Calu3 (cell line): ENCODE measurements at regions not wholly inside any gene's neighbourhood (a gene's known extent, or its start where the extent isn't known, plus 50 kb on each side); places are given as distances from the start of the nearest gene placed in this dataset.
A peak's percentile ranks its signal among the peaks of the same experiment; 100 is the strongest.

Source experiments
- BruUV-seq: library from RNA; stranded (reverse); fragments of 400-500 nt; replicated peaks from 2 replicates; lab custom pipeline; 2021; lab: Mats Ljungman, UMichigan
- CTCF ChIA-PET: fragments of 300-600 bp; sonication (Branson Sonifier 250); formaldehyde crosslinking; loops from one replicate; lab custom pipeline; 2022; ENCODE audit warnings: antibody characterized with exemption; lab: Charles Lee
- DNase-seq: peaks from one replicate; pipeline ENCODE4 v3.0.0; 2022
- H3K27ac Mint-ChIP-seq: one replicate; pipeline ENCODE4 v1.8.0; 2022; ENCODE audit warnings: mixed read lengths; ENCODE audit not compliant: unreplicated experiment
- H3K27me3 Mint-ChIP-seq: one replicate; pipeline ENCODE4 v1.8.0; 2022; ENCODE audit warnings: mixed read lengths; ENCODE audit not compliant: unreplicated experiment
- H3K36me3 Mint-ChIP-seq: one replicate; pipeline ENCODE4 v1.8.0; 2022; ENCODE audit warnings: mild to moderate bottlenecking, moderate library complexity, mixed read lengths; ENCODE audit not compliant: insufficient read depth, unreplicated experiment
- H3K4me1 Mint-ChIP-seq: one replicate; pipeline ENCODE4 v1.8.0; 2022; ENCODE audit warnings: mild to moderate bottlenecking, low read depth, mixed read lengths; ENCODE audit not compliant: unreplicated experiment
- H3K4me3 Mint-ChIP-seq: one replicate; pipeline ENCODE4 v1.8.0; 2022; ENCODE audit warnings: mild to moderate bottlenecking, low read depth, moderate library complexity, mixed read lengths; ENCODE audit not compliant: unreplicated experiment
- H3K9me3 Mint-ChIP-seq: one replicate; pipeline ENCODE4 v1.8.0; 2022; ENCODE audit warnings: low read depth, mixed read lengths; ENCODE audit not compliant: unreplicated experiment
- intact Hi-C: fragments of 100-400 bp; cut with micrococcal nuclease; formaldehyde crosslinking; loops from one replicate; pipeline ENCODE4 v1.10.0; 2022; ENCODE audit not compliant: unreplicated experiment
- TF ChIP-seq, protein P1 (sequence below): fragments of 200-600 bp; IDR thresholded peaks from one replicate; pipeline ENCODE4 v1.8.0; 2022; ENCODE audit warnings: antibody characterized with exemption; ENCODE audit not compliant: unreplicated experiment

DNA sequence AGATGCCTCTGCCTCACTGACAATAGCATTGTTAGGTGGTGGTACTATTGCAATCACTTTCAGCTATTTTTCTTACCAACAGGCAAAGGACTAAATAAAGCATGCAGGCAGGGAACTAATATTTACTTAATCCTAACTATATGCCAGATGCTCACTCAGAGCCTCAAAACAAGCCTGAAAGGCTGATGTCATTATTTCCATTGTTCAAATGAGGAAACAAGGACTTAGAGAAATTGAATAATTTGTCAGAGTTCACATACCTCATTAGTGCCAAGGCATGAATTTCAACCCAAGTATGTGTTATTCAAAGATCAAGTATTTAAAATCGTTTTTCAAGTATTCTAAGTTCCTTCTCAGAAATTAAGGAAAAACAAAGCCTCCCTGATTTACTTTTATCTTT, 374.9 kb upstream of the TECRL start:
- Mint-ChIP-seq H3K36me3 (no peaks in the 10 kb centered on the region), H3K4me3 (no peak overlapping the region), H3K4me1 (no peaks in the 10 kb centered on the region), H3K27ac (no peak overlapping the region), H3K27me3 (no peaks in the 10 kb centered on the region), H3K9me3 (no peaks in the 10 kb centered on the region)
- intact Hi-C loops, result loop anchor here (5.0 to 10.0 kb wide), 3 partner anchors 128 to 221 kb away; no protein-coding TSS in a partner anchor
- CTCF ChIA-PET, result no interaction called here
- TF ChIP-seq, protein P1, sequence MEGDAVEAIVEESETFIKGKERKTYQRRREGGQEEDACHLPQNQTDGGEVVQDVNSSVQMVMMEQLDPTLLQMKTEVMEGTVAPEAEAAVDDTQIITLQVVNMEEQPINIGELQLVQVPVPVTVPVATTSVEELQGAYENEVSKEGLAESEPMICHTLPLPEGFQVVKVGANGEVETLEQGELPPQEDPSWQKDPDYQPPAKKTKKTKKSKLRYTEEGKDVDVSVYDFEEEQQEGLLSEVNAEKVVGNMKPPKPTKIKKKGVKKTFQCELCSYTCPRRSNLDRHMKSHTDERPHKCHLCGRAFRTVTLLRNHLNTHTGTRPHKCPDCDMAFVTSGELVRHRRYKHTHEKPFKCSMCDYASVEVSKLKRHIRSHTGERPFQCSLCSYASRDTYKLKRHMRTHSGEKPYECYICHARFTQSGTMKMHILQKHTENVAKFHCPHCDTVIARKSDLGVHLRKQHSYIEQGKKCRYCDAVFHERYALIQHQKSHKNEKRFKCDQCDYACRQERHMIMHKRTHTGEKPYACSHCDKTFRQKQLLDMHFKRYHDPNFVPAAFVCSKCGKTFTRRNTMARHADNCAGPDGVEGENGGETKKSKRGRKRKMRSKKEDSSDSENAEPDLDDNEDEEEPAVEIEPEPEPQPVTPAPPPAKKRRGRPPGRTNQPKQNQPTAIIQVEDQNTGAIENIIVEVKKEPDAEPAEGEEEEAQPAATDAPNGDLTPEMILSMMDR, result no peak
- no TSS peak for BruUV-seq
- DNase-seq, result no peak

DNA sequence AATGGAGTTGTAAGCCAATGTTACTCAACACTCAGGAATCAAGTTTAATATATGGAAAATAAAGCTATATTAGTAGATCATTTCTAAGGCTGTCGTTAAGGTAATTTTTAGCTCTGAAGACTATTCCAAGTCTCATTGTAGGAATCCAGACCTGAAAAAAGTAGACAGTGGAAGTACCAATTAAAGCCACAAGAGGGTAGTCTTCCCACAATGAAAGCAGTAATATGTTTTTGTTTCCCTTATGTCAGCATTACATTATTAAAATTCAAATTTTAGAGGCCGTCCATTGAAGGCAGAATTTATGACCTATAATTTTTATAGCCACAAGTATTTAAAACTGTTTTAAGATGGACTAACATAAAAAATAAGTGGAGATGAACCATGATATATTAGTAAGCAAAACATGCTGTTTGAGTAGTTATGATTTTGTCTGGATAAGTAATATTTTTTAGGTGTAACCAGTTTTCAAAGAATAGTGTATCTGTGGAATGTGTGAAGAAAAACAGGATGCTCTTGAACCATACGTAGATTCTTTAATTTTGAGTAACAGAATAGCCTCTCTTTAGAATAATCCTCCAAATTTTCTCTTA, 372.6 kb upstream of the TECRL start:
- Mint-ChIP-seq H3K27ac (no peak overlapping the region), H3K4me1 (no peaks in the 10 kb centered on the region), H3K4me3 (no peak overlapping the region), H3K27me3 (no peaks in the 10 kb centered on the region), H3K36me3 (no peaks in the 10 kb centered on the region), H3K9me3 (no peaks in the 10 kb centered on the region)
- CTCF ChIA-PET, result no interaction called here
- TF ChIP-seq, protein P1, result peak; percentile 35
- no TSS peak for BruUV-seq
- intact Hi-C loops, result loop anchor here (5.0 to 10.0 kb wide), 3 partner anchors 130 to 223 kb away; no protein-coding TSS in a partner anchor
- peak; percentile 9 for DNase-seq

DNA sequence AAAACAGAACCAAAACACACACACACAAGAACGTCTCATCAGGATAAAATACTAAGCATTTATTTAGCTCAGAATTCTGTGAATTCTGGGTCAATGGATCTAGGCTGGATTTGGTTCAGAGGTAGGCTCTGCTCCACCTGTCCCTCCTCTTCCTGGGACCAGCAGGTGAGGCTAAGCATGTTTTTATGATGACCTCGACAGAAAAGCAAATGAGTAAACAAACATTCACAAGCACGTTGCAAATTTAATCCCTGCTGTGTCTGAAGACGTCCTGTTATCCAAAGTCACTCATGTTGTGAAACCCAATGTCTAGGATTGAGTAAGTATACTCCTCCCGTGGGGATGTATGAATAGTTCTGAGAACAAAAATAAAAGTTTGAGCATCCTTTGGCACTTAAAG, 371.4 kb upstream of the TECRL start:
- TF ChIP-seq, protein P1, result no peak
- no peaks in the 10 kb centered on the region for H3K36me3 Mint-ChIP-seq
- no TSS peak for BruUV-seq
- H3K27me3 Mint-ChIP-seq, result no peaks in the 10 kb centered on the region
- H3K4me1 Mint-ChIP-seq, result no peaks in the 10 kb centered on the region
- intact Hi-C loops, result loop anchor here (5.0 to 10.0 kb wide), 3 partner anchors 132 to 224 kb away; no protein-coding TSS in a partner anchor
- H3K4me3 Mint-ChIP-seq, result no peak overlapping the region
- no peaks in the 10 kb centered on the region for H3K9me3 Mint-ChIP-seq
- DNase-seq, result no peak
- H3K27ac Mint-ChIP-seq, result no peak overlapping the region
- CTCF ChIA-PET, result interaction anchor here (0.6 kb wide), 1 partner anchor 666 kb away, joined by 3 read pairs; no protein-coding TSS in a partner anchor

DNA sequence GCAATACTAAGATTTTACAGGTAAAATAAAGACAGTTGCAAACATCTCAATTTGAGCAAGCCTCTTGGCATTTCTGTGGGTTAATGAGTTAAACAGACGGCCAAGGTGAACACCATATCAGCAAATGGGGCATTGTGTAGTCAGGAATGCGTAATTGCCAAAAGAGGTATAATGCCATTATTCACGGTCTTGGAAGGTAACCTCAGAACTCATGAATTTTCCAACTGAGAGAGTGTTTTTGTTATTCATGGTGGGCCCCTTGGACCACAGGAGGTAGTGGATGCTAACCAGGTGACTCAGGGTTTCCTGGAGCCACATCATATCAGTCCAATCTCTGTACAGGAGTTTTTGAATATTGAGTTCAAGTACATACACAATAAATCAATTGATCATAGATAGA, 368.0 kb upstream of the TECRL start:
- no peaks in the 10 kb centered on the region for H3K36me3 Mint-ChIP-seq
- intact Hi-C loops, result no loop called here
- H3K27ac Mint-ChIP-seq, result no peak overlapping the region
- no peaks in the 10 kb centered on the region for H3K27me3 Mint-ChIP-seq
- no peak for DNase-seq
- H3K4me3 Mint-ChIP-seq, result no peak overlapping the region
- BruUV-seq, result no TSS peak
- H3K4me1 Mint-ChIP-seq, result no peaks in the 10 kb centered on the region
- no peaks in the 10 kb centered on the region for H3K9me3 Mint-ChIP-seq
- CTCF ChIA-PET, result no interaction called here
- TF ChIP-seq, protein P1, result no peak
